GM20000 (cell line): ENCODE measurements at regions not wholly inside any gene's neighbourhood (a gene's known extent, or its start where the extent isn't known, plus 50 kb on each side); places are given as distances from the start of the nearest gene placed in this dataset.

Experiments used
- DNase-seq: peaks from one replicate; pipeline ENCODE4 v3.0.0; 2012; ENCODE audit warnings: low spot score
- TF ChIP-seq, protein P1 (sequence below): IDR thresholded peaks from 2 replicates; pipeline ENCODE4 v1.5.1; 2012; ENCODE audit warnings: mild to moderate bottlenecking, control low read depth; ENCODE audit errors: extremely low read depth, missing control alignments

- TF ChIP-seq, protein P1, sequence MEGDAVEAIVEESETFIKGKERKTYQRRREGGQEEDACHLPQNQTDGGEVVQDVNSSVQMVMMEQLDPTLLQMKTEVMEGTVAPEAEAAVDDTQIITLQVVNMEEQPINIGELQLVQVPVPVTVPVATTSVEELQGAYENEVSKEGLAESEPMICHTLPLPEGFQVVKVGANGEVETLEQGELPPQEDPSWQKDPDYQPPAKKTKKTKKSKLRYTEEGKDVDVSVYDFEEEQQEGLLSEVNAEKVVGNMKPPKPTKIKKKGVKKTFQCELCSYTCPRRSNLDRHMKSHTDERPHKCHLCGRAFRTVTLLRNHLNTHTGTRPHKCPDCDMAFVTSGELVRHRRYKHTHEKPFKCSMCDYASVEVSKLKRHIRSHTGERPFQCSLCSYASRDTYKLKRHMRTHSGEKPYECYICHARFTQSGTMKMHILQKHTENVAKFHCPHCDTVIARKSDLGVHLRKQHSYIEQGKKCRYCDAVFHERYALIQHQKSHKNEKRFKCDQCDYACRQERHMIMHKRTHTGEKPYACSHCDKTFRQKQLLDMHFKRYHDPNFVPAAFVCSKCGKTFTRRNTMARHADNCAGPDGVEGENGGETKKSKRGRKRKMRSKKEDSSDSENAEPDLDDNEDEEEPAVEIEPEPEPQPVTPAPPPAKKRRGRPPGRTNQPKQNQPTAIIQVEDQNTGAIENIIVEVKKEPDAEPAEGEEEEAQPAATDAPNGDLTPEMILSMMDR, result no peak
- DNase-seq, result no peak
These were observed 222.9 kb upstream of the PWP1 start for GRCh38 chr12:107462428-107463332.

DNA sequence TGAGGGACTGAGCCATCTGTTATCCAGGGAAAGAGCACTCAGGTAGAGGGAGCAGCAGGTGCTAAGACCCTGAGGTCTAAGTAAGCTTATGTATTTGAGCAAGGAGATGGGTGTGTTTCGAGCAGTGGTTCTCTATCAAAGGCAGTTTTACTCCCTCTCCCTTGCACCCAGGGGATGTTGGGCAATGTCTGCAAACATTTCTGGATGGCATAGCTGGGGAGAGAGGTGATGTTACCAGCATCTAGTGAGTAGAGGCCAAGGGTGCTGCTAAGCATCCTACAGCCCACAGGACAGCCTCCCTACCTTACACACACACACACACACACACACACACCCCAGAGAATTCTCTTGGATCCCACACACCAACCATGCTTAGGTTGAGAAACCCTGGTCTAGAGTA lies 221.0 kb upstream of the PWP1 start:
- TF ChIP-seq, protein P1, result no peak
- no peak for DNase-seq

DNA sequence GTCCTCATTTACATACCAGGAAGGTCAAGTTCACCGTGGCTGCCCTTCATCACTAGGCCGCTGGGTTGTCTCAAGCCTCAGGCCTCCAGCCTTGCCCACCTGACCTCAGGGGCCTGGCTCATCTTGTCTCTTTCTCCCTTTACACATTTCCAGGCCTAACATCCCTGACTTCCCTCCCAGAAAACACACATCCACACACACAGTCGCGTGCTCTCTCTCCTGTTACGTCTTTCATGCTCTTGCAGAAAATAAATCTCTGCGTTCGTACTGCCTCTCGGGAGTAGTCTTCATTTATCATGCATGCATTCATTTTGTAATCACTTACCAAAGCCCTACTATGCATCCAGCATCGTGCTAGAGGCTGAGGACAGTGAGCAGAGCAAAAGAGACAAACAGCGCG lies 220.0 kb upstream of the PWP1 start:
- DNase-seq, result no peak
- TF ChIP-seq, protein P1, result no peak

GRCh38 chr12:107467716-107468115 lies 217.9 kb upstream of the PWP1 start:
- DNase-seq, result no peak
- TF ChIP-seq, protein P1, result no peak

DNA sequence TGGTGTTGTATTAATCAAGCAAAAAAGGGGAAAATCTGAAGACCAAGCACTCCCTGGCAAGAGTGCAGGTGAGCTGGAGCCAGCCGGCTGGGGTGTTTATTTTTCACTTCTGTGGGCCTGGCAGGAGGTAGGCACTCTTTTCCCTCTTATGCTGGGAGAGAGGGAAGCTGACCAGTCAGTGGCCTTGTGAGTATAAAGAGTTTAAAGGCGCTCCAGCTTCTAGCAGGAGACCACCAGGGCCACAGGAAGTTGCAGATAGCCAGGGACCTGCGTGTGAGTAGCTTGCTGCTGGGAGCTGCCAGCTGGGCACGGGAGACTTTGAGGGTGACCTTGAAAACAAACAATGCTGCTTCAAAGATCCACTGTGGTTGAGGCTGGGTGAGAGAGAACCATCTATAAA lies 217.4 kb upstream of the PWP1 start:
- TF ChIP-seq, protein P1, result no peak
- no peak for DNase-seq

DNA sequence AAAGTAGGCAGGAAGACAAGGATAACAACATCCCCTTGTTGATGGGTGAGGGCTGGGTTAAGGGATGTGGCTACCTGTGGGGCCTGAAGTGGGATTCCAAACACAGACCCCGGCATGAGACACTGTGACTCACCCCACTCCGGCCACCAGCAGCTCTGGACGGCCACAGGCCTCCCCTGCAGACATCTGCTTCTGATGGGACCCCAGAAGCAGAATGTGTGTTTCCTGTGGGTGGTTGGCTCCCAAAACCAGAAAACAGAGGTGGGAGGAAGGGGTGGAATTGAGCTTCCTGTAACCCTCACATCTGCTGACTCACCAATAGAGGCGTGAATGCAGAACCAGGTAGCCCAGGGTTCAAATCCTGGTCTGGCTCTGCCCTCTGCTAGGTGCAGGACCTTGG lies 216.6 kb upstream of the PWP1 start:
- no peak for DNase-seq
- TF ChIP-seq, protein P1, result no peak

GRCh38 chr12:107470645-107471044 lies 215.0 kb upstream of the PWP1 start:
- TF ChIP-seq, protein P1, result no peak
- DNase-seq, result no peak
